WTC11 (cell line): ENCODE measurements at regions not wholly inside any gene's neighbourhood (a gene's known extent, or its start where the extent isn't known, plus 50 kb on each side); places are given as distances from the start of the nearest gene placed in this dataset.

Experiments
- ATAC-seq: fragments of 200-7000 bp; cut with Tn5 transposase; 2 replicates; pipeline ENCODE4 v1.10.0; 2021; ENCODE audit warnings: mild to moderate bottlenecking, moderate library complexity
- CTCF ChIA-PET: fragments of 300-600 bp; sonication (Branson Sonifier 250); formaldehyde crosslinking; loops from one replicate; lab custom pipeline; 2021; ENCODE audit warnings: antibody characterized with exemption; lab: Charles Lee
- POLR2A ChIA-PET: fragments of 350-600 bp; sonication (Branson Sonifier 250); formaldehyde crosslinking; loops from one replicate; lab custom pipeline; 2021; ENCODE audit warnings: antibody characterized with exemption; lab: Charles Lee
- DNase-seq: peaks from one replicate; pipeline ENCODE4 v3.0.0; 2021; ENCODE audit warnings: low spot score
- H3K27ac Mint-ChIP-seq: 2 replicates; pipeline ENCODE4 v1.8.0; 2021; ENCODE audit warnings: mixed read lengths
- H3K27me3 Mint-ChIP-seq: 2 replicates; pipeline ENCODE4 v1.8.0; 2021; ENCODE audit warnings: low read depth, mild to moderate bottlenecking, moderate library complexity, mixed read lengths
- H3K36me3 Mint-ChIP-seq: 2 replicates; pipeline ENCODE4 v1.8.0; 2021; ENCODE audit warnings: mixed read lengths
- H3K4me1 Mint-ChIP-seq: 2 replicates; pipeline ENCODE4 v1.8.0; 2022; ENCODE audit warnings: mixed read lengths
- H3K4me3 Mint-ChIP-seq: 2 replicates; pipeline ENCODE4 v1.8.0; 2021; ENCODE audit warnings: mild to moderate bottlenecking, moderate library complexity, mixed read lengths
- H3K9me3 Mint-ChIP-seq: 2 replicates; pipeline ENCODE4 v1.8.0; 2021; ENCODE audit warnings: mixed read lengths
- CBFB ChIP-seq: sonication (generic); formaldehyde crosslinking; IDR thresholded peaks from 2 replicates; pipeline ENCODE4 v1.8.1; 2022; ENCODE audit warnings: mild to moderate bottlenecking, low read depth, missing genetic modification reagents
- CREB1 ChIP-seq: sonication (generic); formaldehyde crosslinking; IDR thresholded peaks from 2 replicates; pipeline ENCODE4 v1.8.0; 2023; ENCODE audit warnings: mild to moderate bottlenecking, missing genetic modification reagents
- ESRRA ChIP-seq: sonication (generic); formaldehyde crosslinking; IDR thresholded peaks from 2 replicates; pipeline ENCODE4 v1.8.1; 2022; ENCODE audit warnings: mild to moderate bottlenecking, missing genetic modification reagents, borderline replicate concordance
- FOXJ3 ChIP-seq: sonication (generic); formaldehyde crosslinking; IDR thresholded peaks from 2 replicates; pipeline ENCODE4 v1.9.0; 2021; ENCODE audit warnings: missing genetic modification reagents, mild to moderate bottlenecking, borderline replicate concordance
- FOXK1 ChIP-seq: sonication (generic); formaldehyde crosslinking; IDR thresholded peaks from 2 replicates; pipeline ENCODE4 v1.8.0; 2022; ENCODE audit warnings: mild to moderate bottlenecking, moderate library complexity, missing genetic modification reagents
- HMGA2 ChIP-seq: fragments of 250-450 bp; sonication (Bioruptor Pico); IDR thresholded peaks from 2 replicates; pipeline ENCODE4 v1.4.0; 2021; ENCODE audit warnings: mild to moderate bottlenecking, moderate library complexity
- JUN ChIP-seq: sonication (generic); formaldehyde crosslinking; IDR thresholded peaks from 2 replicates; pipeline ENCODE4 v1.8.0; 2023; ENCODE audit warnings: mild to moderate bottlenecking, missing genetic modification reagents
- KAT7 ChIP-seq: sonication (generic); formaldehyde crosslinking; IDR thresholded peaks from 2 replicates; pipeline ENCODE4 v1.8.1; 2023; ENCODE audit warnings: missing genetic modification reagents, mild to moderate bottlenecking, borderline replicate concordance
- SMAD3 ChIP-seq: sonication (generic); formaldehyde crosslinking; IDR thresholded peaks from 2 replicates; pipeline ENCODE4 v1.8.0; 2022; ENCODE audit warnings: missing genetic modification reagents, mild to moderate bottlenecking, borderline replicate concordance
- SOX15 ChIP-seq: fragments of 250-450 bp; sonication (Bioruptor Pico); IDR thresholded peaks from 2 replicates; pipeline ENCODE4 v1.9.0; 2021; ENCODE audit warnings: mild to moderate bottlenecking
- SP1 ChIP-seq: sonication (generic); formaldehyde crosslinking; conservative IDR thresholded peaks from 2 replicates; pipeline ENCODE4 v1.8.1; 2022; ENCODE audit warnings: missing genetic modification reagents
- TCF7 ChIP-seq: sonication (generic); formaldehyde crosslinking; IDR thresholded peaks from 2 replicates; pipeline ENCODE4 v1.8.0; 2022; ENCODE audit warnings: mild to moderate bottlenecking, low read depth, missing genetic modification reagents, moderate library complexity
- TEAD1 ChIP-seq: sonication (generic); formaldehyde crosslinking; IDR thresholded peaks from 2 replicates; pipeline ENCODE4 v1.8.0; 2022; ENCODE audit warnings: mild to moderate bottlenecking, missing genetic modification reagents
- ZNF416 ChIP-seq: fragments of 250-450 bp; sonication (Bioruptor Pico); IDR thresholded peaks from 2 replicates; pipeline ENCODE4 v1.9.0; 2021; ENCODE audit warnings: mild to moderate bottlenecking, inconsistent platforms
- TF ChIP-seq, protein P1 (sequence below): sonication (generic); formaldehyde crosslinking; IDR thresholded peaks from 2 replicates; pipeline ENCODE4 v1.8.0; 2022; ENCODE audit warnings: mild to moderate bottlenecking, missing genetic modification reagents
- TF ChIP-seq, protein P2 (sequence below): sonication (generic); formaldehyde crosslinking; IDR thresholded peaks from 2 replicates; pipeline ENCODE4 v1.8.1; 2023; ENCODE audit warnings: mild to moderate bottlenecking, missing genetic modification reagents
- TF ChIP-seq, protein P3 (sequence below): sonication (generic); formaldehyde crosslinking; conservative IDR thresholded peaks from 2 replicates; pipeline ENCODE4 v1.8.1; 2022; ENCODE audit warnings: mild to moderate bottlenecking, missing genetic modification reagents
- TF ChIP-seq, protein P4 (sequence below): sonication (generic); formaldehyde crosslinking; IDR thresholded peaks from 2 replicates; pipeline ENCODE4 v1.8.1; 2022; ENCODE audit warnings: low read depth, missing genetic modification reagents, borderline replicate concordance
- TF ChIP-seq, protein P5 (sequence below): fragments of 250-450 bp; sonication (Bioruptor Pico); IDR thresholded peaks from 2 replicates; pipeline ENCODE4 v1.9.0; 2021; ENCODE audit warnings: moderate library complexity, mild to moderate bottlenecking, inconsistent platforms, borderline replicate concordance
- TF ChIP-seq, protein P6 (sequence below): sonication (generic); formaldehyde crosslinking; IDR thresholded peaks from 2 replicates; pipeline ENCODE4 v1.8.1; 2022; ENCODE audit warnings: missing genetic modification reagents, borderline replicate concordance

DNA sequence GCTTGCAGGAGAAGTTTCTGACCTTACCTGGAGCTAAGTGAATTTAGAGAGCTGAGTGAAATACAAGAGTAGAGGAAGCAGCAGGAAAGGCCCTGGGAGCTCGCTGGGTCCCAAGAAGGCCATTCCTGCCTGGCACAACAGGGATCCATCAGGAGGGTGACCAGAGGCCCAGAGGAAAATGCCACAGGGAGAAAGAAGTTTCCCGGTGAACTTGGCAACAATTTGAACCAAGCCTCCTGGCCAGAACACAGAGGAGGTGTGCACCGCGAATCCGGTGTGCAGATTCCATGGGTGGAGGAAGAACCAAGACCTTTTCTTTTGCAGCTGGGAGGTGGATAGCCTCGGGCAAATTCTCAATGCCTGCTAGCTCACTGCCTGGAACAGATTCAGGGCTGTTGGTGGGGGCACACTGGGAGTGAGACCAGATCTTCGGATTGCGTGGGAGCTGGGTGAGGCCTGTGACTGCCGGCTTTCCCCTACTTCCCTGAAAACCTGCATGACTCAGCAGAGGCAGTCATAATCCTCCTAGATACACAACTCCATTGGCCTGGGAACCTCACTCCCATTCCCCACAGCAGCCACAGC is 1850.9 kb upstream of the NUDT12 start (continued):
- TF ChIP-seq ZNF416 (CRISPR knock-in tag) (no peak), JUN (no peak), TCF7 (CRISPR knock-in tag) (no peak)

DNA sequence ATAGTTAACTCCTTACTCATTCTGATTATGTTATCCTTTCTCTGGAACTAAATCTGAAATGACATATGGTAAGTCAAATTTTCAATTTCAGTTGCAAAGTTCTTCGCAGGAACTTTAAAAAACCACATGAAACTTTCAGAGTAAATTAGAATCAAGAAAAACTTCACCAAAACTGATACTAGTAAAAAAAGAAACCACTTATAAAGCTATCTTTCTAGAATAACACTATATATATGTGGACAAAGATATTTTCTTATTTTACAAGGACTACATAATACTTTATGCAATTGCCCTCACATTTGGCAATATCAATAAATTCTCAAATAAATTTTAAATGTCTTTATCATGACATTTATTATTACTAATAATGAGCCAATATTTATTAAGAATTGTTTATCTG is 1847.1 kb upstream of the NUDT12 start:
- Mint-ChIP-seq H3K27me3 (no peaks in the 10 kb centered on the region; the same call in 1 of the 2 replicates), H3K4me3 (no peak overlapping the region), H3K9me3 (peaks cover 14% of the 10 kb centered on the region), H3K27ac (no peak overlapping the region; the same call in 1 of the 2 replicates), H3K4me1 (peaks cover 34% of the 10 kb centered on the region), H3K36me3 (peaks cover 3% of the 10 kb centered on the region; the same call in 1 of the 2 replicates)
- TF ChIP-seq CREB1 (CRISPR knock-in tag) (no peak), CBFB (CRISPR knock-in tag) (no peak)
- TF ChIP-seq, protein P1, sequence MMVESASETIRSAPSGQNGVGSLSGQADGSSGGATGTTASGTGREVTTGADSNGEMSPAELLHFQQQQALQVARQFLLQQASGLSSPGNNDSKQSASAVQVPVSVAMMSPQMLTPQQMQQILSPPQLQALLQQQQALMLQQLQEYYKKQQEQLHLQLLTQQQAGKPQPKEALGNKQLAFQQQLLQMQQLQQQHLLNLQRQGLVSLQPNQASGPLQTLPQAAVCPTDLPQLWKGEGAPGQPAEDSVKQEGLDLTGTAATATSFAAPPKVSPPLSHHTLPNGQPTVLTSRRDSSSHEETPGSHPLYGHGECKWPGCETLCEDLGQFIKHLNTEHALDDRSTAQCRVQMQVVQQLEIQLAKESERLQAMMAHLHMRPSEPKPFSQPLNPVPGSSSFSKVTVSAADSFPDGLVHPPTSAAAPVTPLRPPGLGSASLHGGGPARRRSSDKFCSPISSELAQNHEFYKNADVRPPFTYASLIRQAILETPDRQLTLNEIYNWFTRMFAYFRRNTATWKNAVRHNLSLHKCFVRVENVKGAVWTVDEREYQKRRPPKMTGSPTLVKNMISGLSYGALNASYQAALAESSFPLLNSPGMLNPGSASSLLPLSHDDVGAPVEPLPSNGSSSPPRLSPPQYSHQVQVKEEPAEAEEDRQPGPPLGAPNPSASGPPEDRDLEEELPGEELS: no peak
- TF ChIP-seq, protein P2, sequence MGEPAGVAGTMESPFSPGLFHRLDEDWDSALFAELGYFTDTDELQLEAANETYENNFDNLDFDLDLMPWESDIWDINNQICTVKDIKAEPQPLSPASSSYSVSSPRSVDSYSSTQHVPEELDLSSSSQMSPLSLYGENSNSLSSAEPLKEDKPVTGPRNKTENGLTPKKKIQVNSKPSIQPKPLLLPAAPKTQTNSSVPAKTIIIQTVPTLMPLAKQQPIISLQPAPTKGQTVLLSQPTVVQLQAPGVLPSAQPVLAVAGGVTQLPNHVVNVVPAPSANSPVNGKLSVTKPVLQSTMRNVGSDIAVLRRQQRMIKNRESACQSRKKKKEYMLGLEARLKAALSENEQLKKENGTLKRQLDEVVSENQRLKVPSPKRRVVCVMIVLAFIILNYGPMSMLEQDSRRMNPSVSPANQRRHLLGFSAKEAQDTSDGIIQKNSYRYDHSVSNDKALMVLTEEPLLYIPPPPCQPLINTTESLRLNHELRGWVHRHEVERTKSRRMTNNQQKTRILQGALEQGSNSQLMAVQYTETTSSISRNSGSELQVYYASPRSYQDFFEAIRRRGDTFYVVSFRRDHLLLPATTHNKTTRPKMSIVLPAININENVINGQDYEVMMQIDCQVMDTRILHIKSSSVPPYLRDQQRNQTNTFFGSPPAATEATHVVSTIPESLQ: no peak
- CTCF ChIA-PET: no interaction called here
- POLR2A ChIA-PET: interaction anchor here (0.7 kb wide), 1 partner anchor 283 kb away, joined by 5 read pairs; no protein-coding TSS in a partner anchor
- DNase-seq (no peak), ATAC-seq (no peak)

DNA sequence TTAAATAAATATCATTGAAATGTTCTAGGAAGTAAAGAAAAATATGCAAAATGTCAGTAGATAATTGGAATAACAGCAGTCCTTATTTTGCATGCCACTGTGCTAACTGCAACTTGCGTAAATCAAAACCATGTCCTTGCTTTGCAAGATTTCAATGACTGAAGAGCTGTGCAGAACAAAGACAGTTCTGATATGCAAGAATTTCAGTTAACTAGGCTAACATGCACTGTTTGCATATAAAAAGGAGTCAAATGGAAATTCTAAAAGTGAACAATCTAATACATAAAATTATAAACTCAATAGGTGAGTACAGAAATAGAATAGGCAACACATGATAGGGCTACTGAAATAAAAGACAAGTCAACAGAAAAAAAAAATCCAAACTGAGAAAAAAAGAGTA is 1844.6 kb upstream of the NUDT12 start:
- Mint-ChIP-seq H3K27me3 (no peaks in the 10 kb centered on the region), H3K9me3 (no peaks in the 10 kb centered on the region; the same call in 1 of the 2 replicates), H3K4me1 (peaks cover 26% of the 10 kb centered on the region), H3K27ac (peak overlapping the region; percentile 44), H3K36me3 (no peaks in the 10 kb centered on the region), H3K4me3 (no peak overlapping the region)
- TF ChIP-seq HMGA2 (CRISPR knock-in tag) (no peak), TEAD1 (CRISPR knock-in tag) (peak; percentile 43; the same call in 1 of the 2 replicates)
- TF ChIP-seq, protein P3, sequence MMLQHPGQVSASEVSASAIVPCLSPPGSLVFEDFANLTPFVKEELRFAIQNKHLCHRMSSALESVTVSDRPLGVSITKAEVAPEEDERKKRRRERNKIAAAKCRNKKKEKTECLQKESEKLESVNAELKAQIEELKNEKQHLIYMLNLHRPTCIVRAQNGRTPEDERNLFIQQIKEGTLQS (CRISPR knock-in tag): no peak
- ATAC-seq (no peak; the same call in 1 of the 2 replicates), DNase-seq (no peak)
- ChIA-PET CTCF (no interaction called here), POLR2A (interaction anchor here (0.6 kb wide), 1 partner anchor 419 kb away, joined by 3 read pairs; no protein-coding TSS in a partner anchor)

DNA sequence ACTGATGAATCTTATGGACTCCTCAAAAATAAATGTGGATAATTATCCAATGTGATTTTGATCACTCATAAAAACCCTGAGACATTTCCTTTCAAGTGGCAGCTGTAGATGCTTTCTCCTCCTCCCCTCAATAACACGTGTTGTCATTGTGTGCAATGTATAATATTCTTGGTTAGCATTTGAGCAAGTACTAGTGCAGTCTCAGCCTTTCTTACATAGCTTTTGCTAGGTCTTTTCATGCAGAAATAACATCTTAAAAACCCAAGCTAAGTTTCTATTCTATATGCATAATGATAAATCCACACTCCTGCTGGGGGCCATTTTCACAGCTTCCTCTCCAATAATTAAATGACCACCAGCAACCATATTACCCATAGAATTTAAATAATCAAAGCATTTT is 1835.2 kb upstream of the NUDT12 start:
- DNase-seq (no peak), ATAC-seq (no peak)
- ChIA-PET CTCF (no interaction called here), POLR2A (no interaction called here)
- no peak overlapping the region for H3K27ac Mint-ChIP-seq
- no peaks in the 10 kb centered on the region for H3K36me3 Mint-ChIP-seq
- 0 out of 2 replicates have a peak, but pooled peaks cover 4% of the 10 kb centered on the region for H3K9me3 Mint-ChIP-seq
- H3K4me3 Mint-ChIP-seq: no peak overlapping the region
- H3K27me3 Mint-ChIP-seq: no peaks in the 10 kb centered on the region
- H3K4me1 Mint-ChIP-seq: peaks cover 14% of the 10 kb centered on the region
- TF ChIP-seq, protein P1: no peak
- TF ChIP-seq, protein P4, sequence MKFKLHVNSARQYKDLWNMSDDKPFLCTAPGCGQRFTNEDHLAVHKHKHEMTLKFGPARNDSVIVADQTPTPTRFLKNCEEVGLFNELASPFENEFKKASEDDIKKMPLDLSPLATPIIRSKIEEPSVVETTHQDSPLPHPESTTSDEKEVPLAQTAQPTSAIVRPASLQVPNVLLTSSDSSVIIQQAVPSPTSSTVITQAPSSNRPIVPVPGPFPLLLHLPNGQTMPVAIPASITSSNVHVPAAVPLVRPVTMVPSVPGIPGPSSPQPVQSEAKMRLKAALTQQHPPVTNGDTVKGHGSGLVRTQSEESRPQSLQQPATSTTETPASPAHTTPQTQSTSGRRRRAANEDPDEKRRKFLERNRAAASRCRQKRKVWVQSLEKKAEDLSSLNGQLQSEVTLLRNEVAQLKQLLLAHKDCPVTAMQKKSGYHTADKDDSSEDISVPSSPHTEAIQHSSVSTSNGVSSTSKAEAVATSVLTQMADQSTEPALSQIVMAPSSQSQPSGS: no peak
- TF ChIP-seq SMAD3 (CRISPR knock-in tag): no peak
- no peak for TF ChIP-seq FOXJ3
- TF ChIP-seq KAT7 (CRISPR knock-in tag): no peak
- TF ChIP-seq, protein P5, sequence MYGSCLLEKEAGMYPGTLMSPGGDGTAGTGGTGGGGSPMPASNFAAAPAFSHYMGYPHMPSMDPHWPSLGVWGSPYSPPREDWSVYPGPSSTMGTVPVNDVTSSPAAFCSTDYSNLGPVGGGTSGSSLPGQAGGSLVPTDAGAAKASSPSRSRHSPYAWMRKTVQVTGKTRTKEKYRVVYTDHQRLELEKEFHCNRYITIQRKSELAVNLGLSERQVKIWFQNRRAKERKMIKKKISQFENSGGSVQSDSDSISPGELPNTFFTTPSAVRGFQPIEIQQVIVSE: no peak
- no peak for TF ChIP-seq FOXK1 (CRISPR knock-in tag)
- no peak for TF ChIP-seq SP1 (CRISPR knock-in tag)
- no peak for TF ChIP-seq ESRRA (CRISPR knock-in tag)
- no peak for TF ChIP-seq SOX15 (CRISPR knock-in tag)
- TF ChIP-seq, protein P6, sequence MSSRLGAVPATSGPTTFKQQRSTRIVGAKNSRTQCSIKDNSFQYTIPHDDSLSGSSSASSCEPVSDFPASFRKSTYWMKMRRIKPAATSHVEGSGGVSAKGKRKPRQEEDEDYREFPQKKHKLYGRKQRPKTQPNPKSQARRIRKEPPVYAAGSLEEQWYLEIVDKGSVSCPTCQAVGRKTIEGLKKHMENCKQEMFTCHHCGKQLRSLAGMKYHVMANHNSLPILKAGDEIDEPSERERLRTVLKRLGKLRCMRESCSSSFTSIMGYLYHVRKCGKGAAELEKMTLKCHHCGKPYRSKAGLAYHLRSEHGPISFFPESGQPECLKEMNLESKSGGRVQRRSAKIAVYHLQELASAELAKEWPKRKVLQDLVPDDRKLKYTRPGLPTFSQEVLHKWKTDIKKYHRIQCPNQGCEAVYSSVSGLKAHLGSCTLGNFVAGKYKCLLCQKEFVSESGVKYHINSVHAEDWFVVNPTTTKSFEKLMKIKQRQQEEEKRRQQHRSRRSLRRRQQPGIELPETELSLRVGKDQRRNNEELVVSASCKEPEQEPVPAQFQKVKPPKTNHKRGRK: no peak
